ENCODE measurements at regions not wholly inside any gene's neighbourhood (a gene's known extent, or its start where the extent isn't known, plus 50 kb on each side); places are given as distances from the start of the nearest gene placed in this dataset.

- Histone ChIP-seq H3K9me2 (replicated peaks; ENCODE audit: insufficient read depth, low read length) (no peaks in the 10 kb centered on the region), H3K4me2 (ENCODE audit: low read depth, low read length) (no peak overlapping the region), H2AFZ (ENCODE audit: low read length) (no peak overlapping the region), H3F3A (ENCODE audit: insufficient read depth, low read length) (no peaks in the 10 kb centered on the region), H3K9ac (ENCODE audit: low read length) (no peak overlapping the region), H3K36me3 (replicated peaks; ENCODE audit: insufficient read depth, low read length) (no peaks in the 10 kb centered on the region), H3K79me2 (ENCODE audit: low read length) (no peaks in the 10 kb centered on the region), H3K4me3 (ENCODE audit: low read length) (no peak overlapping the region), H3K9me3 (replicated peaks; ENCODE audit: insufficient read depth, low read length) (no peaks in the 10 kb centered on the region), H3K4me1 (ENCODE audit: low read length) (no peaks in the 10 kb centered on the region), H3K27me3 (replicated peaks; ENCODE audit: insufficient read depth, low read length) (no peaks in the 10 kb centered on the region), H3K27ac (ENCODE audit: low read length) (no peak overlapping the region), H4K20me1 (ENCODE audit: insufficient read depth, low read length) (no peaks in the 10 kb centered on the region)
- DNase-seq = no peak
- TF ChIP-seq EZH2phosphoT487 (IDR thresholded peaks at IDR 0.05; ENCODE audit: low read length) = no peak
- no peak for TF ChIP-seq EZH2 (optimal IDR thresholded peaks at IDR 0.05; ENCODE audit: low read depth, low read length)
- TF ChIP-seq, protein P1, sequence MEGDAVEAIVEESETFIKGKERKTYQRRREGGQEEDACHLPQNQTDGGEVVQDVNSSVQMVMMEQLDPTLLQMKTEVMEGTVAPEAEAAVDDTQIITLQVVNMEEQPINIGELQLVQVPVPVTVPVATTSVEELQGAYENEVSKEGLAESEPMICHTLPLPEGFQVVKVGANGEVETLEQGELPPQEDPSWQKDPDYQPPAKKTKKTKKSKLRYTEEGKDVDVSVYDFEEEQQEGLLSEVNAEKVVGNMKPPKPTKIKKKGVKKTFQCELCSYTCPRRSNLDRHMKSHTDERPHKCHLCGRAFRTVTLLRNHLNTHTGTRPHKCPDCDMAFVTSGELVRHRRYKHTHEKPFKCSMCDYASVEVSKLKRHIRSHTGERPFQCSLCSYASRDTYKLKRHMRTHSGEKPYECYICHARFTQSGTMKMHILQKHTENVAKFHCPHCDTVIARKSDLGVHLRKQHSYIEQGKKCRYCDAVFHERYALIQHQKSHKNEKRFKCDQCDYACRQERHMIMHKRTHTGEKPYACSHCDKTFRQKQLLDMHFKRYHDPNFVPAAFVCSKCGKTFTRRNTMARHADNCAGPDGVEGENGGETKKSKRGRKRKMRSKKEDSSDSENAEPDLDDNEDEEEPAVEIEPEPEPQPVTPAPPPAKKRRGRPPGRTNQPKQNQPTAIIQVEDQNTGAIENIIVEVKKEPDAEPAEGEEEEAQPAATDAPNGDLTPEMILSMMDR (IDR thresholded peaks at IDR 0.05; ENCODE audit: low read length) = no peak
Measured at GRCh38 chr3:1561427-1561826, 468.6 kb downstream of the CNTN6 start.

- no peak for DNase-seq
- Histone ChIP-seq H3K4me1 (ENCODE audit: low read length) (no peaks in the 10 kb centered on the region), H4K20me1 (ENCODE audit: insufficient read depth, low read length) (no peaks in the 10 kb centered on the region), H3K9ac (ENCODE audit: low read length) (no peak overlapping the region), H3K27ac (ENCODE audit: low read length) (no peak overlapping the region), H3K9me2 (replicated peaks; ENCODE audit: insufficient read depth, low read length) (no peaks in the 10 kb centered on the region), H2AFZ (ENCODE audit: low read length) (no peak overlapping the region), H3F3A (ENCODE audit: insufficient read depth, low read length) (no peaks in the 10 kb centered on the region), H3K4me3 (ENCODE audit: low read length) (no peak overlapping the region), H3K4me2 (ENCODE audit: low read depth, low read length) (no peak overlapping the region), H3K9me3 (replicated peaks; ENCODE audit: insufficient read depth, low read length) (no peaks in the 10 kb centered on the region), H3K79me2 (ENCODE audit: low read length) (no peaks in the 10 kb centered on the region), H3K27me3 (replicated peaks; ENCODE audit: insufficient read depth, low read length) (no peaks in the 10 kb centered on the region), H3K36me3 (replicated peaks; ENCODE audit: insufficient read depth, low read length) (no peaks in the 10 kb centered on the region)
- TF ChIP-seq, protein P1 (IDR thresholded peaks at IDR 0.05; ENCODE audit: low read length) = no peak
- TF ChIP-seq EZH2 (optimal IDR thresholded peaks at IDR 0.05; ENCODE audit: low read depth, low read length) (no peak), EZH2phosphoT487 (IDR thresholded peaks at IDR 0.05; ENCODE audit: low read length) (no peak)
Measured at GRCh38 chr3:1571736-1572135, 478.9 kb downstream of the CNTN6 start.

- Histone ChIP-seq H2AFZ (ENCODE audit: low read length) (no peak overlapping the region), H3K4me2 (ENCODE audit: low read depth, low read length) (no peak overlapping the region), H3K4me3 (ENCODE audit: low read length) (no peak overlapping the region), H4K20me1 (ENCODE audit: insufficient read depth, low read length) (no peaks in the 10 kb centered on the region), H3K9ac (ENCODE audit: low read length) (no peak overlapping the region), H3K9me3 (replicated peaks; ENCODE audit: insufficient read depth, low read length) (no peaks in the 10 kb centered on the region), H3K27ac (ENCODE audit: low read length) (no peak overlapping the region), H3K27me3 (replicated peaks; ENCODE audit: insufficient read depth, low read length) (no peaks in the 10 kb centered on the region), H3K4me1 (ENCODE audit: low read length) (no peaks in the 10 kb centered on the region), H3K9me2 (replicated peaks; ENCODE audit: insufficient read depth, low read length) (no peaks in the 10 kb centered on the region), H3F3A (ENCODE audit: insufficient read depth, low read length) (no peaks in the 10 kb centered on the region), H3K79me2 (ENCODE audit: low read length) (no peaks in the 10 kb centered on the region), H3K36me3 (replicated peaks; ENCODE audit: insufficient read depth, low read length) (no peaks in the 10 kb centered on the region)
- no peak for DNase-seq
- TF ChIP-seq EZH2 (optimal IDR thresholded peaks at IDR 0.05; ENCODE audit: low read depth, low read length) (no peak), EZH2phosphoT487 (IDR thresholded peaks at IDR 0.05; ENCODE audit: low read length) (no peak)
- TF ChIP-seq, protein P1 (IDR thresholded peaks at IDR 0.05; ENCODE audit: low read length) = no peak
Measured at GRCh38 chr3:1576047-1576446, 483.2 kb downstream of the CNTN6 start.
